HuH-7.5 (cell line): ENCODE measurements at regions not wholly inside any gene's neighbourhood (a gene's known extent, or its start where the extent isn't known, plus 50 kb on each side); places are given as distances from the start of the nearest gene placed in this dataset.

Experiments used
- DNase-seq: peaks from one replicate; pipeline ENCODE4 v3.0.0; 2011; ENCODE audit warnings: low spot score

DNA sequence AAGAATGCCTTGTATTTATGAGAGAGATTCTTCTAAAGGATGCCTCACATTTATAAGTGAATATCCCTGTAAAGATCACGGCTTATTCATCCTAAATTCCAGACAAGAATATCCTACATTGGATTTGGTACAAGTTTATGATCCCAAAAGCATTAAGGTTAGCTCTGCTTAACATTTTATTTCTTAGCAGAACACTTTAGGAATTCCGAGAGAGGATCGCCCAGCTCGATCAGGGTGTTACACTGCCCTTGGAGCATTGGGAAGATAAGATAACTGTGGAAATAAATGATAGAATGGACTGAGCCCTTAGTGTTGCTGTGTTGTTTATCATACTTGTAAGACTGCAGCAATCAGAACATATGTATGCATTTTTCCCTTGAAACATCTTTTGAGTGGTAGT lies 223.0 kb upstream of the CDIN1 start:
- DNase-seq, result no peak

DNA sequence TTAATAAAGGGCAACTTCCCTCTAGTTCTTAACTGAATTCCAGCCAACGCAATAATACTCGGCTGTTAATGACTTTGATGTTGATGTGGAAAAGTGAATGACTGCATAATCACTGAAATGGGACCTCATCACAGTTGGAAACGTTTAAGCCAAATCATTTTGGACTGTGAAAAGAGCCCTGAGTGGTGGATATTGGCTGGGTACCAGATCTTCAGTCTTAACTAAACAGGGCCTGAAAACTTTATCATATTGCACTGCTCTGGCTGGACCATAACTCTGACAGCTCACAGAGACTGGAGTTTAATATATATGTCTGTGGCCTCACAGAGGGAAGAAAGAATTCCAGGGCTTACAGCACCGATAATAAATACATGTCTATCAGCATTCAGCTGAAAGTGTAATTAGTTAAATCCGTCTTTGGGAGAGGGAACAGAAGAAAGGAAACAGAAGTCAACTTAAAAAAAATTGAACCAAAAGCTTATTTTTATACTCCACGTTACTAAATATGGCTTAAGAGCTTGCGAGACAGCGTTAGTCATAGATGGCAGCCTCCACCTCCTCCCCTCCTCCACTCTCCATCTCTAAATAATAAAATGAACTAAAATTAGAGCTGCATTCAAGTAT lies 222.3 kb upstream of the CDIN1 start:
- no peak for DNase-seq

DNA sequence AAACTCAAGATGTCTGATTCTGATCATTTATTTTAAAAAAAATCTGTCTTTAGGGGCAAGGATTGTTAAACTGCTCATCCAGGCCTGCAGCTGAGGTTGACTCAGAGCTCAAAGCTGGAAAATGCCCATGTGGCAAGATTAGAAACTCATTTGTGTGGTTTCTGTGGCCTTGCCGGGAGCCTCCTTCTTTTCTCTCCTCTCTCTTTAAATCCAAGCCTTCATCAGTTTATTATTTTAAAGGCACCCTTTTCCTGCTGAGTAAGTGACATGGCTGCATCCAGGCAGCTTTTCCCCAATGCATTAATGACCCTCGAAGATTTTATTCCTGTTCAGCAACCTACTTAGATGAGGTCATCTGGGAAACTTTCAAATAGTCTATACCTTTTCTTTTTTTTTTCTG lies 221.3 kb upstream of the CDIN1 start:
- no peak for DNase-seq

DNA sequence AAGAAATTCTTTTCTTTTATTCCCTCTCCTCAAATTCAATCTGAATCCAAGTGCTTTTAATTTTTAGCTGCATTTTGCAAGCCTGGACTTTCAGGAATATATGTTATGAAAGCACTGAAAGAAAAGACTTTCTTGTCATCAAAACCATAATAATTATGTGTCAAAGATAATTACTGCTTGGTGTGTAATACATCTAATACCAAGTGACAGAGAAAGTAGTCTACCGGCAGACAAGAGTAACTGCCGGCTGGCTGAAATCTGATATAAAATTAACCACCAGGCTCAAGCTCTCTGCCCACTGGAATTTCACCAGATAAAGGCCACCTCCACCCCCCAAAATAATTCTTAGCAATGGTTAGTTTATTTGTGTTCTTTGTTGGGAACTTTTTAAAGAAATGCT lies 220.9 kb upstream of the CDIN1 start:
- DNase-seq, result no peak

DNA sequence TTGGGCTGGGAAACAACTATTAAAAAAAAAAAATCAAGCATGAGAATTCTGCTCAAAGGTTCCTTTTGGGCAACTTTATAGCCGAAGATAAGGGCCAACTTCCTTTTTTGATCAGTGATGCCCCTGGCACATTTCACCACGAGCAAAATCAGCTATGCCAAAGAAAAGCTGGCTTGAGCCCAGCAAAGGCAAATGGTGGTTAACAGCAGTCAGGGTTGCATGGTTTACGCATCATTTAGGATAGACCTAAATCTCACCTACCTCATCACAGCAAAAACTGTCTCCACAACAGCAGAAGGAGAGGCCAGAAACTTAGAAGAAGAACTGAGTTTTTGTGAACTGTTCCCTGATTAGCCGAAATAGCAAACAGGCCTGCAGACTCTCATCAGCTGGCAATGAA lies 220.1 kb upstream of the CDIN1 start:
- no peak for DNase-seq

DNA sequence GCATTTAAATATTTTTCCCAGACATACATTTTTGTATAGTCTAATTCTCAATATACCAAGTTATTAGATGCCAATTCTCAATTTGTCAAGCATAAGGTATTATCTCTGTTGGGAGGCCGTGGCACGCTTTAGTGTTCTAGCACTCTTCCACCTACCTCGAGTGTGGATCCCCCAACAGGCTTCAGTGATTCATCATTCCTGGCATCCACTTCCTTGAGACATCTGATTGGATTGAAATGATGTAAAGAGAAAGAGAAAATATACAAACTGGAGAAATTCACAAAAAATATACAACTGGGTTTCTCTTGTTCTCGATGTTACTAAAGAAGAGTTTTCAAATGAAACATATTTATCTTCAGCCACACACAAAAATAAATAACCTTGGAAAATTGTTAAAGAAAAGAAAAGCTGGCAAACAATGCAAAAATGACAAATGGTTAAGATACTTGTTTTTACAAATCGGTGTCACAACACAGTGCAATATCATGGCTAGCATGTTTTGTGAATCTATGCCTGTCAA lies 218.0 kb upstream of the CDIN1 start:
- DNase-seq, result no peak

DNA sequence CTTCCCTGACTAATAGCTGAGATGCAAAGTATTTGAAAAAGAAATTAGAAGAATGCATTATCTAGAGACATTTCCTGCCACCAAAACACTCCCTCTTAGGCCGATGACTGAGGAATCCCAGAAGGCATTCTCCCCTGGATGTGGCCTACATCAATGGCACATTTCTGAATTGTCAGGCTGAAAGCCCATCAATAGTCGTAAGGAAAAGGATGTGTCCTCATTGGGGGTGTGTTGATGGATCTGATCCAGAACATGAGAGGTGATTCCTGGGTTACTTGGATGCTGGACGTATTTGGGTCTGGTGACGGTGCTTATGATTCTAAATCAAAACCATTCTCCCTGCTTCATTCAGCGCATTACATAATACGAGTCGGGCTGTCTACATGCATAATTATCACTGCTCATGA lies 216.9 kb upstream of the CDIN1 start:
- DNase-seq, result no peak

DNA sequence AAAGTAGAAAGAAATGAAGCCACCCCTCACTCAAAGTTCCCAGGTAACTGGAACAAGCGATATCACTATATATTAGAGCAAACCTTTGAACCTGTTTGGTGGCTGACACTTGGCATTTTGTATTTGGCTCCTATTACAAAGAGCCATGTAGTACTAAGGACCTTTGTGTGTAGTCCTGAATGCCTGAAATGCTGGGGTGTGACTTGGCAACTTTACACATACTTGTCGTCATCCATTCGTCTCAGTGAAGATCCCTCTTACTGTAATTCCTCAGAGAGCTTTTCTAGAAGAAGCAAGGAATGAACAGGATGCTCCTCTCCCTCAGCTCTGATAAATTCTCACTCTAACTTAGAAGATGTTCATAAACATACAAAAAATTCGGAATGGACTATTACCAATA lies 216.1 kb upstream of the CDIN1 start:
- DNase-seq, result no peak

DNA sequence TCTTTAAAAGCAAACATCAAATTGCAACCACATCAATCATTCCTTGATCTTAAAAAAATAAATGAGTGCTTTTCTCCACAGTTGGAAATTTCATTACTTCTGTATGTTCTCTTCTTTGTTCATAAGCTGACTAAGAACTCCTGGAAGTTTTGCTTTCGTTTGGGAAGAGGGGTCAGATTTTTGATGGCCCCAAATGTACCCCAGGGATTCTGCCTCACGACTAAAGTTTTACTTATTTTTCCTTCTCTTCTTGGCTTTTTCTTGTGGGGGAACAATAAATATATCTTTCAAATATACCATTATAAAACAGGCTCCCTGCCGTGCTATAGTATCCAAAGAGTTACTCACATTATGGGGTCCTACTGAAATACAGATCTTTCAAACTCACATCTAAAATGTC lies 215.0 kb upstream of the CDIN1 start:
- no peak for DNase-seq

DNA sequence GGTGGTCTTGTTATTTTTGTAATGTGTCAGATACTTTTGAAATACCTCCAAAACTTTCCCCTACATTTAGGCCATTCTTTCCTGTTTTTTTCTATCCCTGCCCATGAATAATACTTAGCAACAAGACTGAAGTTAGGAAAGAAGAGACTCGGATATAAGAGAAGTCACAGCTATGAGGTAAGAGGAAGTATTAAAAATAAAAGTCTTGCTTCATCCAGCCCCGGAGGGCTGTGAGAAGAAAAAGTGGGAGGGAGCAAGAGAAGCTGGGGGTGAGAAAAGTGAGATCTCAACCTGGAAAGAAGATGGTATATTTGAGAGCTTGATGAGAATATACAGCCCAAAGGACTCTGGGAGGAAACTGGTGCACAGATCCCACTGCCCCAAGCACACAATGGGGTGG lies 213.5 kb upstream of the CDIN1 start:
- DNase-seq, result no peak

DNA sequence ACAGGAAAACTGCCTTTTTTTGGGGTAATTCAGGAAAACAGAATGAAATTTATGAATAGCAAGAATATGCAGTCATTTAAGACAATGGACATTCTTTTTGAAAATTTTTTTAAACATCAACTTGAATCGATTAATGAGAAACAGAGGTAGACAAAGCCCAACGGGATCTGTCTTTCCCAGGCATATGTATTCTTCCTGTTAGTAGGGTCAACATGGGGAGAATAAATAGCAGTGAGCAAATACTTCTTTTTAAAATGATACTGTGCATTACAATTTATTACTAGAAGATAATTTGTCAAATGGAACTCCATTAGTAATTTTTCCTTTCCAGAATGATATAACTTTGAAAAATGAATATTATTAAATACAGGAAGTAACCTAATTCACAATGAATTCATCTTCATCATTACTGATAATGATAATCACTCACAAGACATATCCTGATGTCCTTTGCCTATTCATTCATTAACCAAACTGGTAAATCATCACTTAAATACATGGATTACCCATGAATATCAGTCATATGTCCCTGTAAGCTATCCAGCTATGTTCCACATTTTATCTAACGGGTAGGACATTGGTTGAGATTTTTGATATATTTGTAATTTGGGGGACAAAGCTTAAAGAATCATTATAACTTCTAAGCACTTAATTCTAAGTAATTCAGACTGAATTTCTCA lies 209.2 kb upstream of the CDIN1 start:
- no peak for DNase-seq

DNA sequence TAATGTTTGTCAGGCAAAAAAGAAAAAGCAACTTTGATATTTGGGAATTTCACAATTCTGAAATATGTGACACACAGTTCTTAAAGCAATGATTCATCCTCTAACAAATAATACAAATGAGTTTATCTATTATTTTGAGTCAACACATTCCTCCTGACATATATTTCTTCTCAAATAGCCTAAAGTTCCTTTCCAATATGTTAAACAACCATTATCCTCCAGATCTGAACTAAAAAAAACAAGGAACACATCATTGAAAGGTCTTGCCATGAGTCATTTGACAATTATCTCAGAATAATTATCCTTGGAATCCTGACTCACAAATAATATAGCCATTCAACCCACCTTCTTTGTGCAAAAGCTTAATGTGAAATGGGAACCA lies 208.7 kb upstream of the CDIN1 start:
- DNase-seq, result no peak

DNA sequence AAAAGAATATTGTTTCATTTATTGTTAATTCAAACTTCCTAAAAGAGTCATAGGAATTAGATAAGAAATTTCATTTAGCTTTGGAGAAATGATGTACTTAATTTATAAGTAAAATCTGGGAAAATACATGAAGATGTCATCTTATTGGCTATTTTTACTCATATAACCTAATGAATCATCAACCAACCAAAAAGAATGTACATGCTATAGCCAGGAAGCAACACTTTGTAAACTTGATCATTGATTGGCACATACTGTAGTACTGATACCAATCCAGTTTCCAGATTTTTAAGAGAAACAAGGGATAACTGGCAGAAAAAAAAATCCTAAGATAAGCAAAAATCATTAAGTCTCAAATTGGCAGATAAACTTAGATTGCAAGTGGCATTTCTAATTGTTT lies 207.9 kb upstream of the CDIN1 start:
- no peak for DNase-seq

DNA sequence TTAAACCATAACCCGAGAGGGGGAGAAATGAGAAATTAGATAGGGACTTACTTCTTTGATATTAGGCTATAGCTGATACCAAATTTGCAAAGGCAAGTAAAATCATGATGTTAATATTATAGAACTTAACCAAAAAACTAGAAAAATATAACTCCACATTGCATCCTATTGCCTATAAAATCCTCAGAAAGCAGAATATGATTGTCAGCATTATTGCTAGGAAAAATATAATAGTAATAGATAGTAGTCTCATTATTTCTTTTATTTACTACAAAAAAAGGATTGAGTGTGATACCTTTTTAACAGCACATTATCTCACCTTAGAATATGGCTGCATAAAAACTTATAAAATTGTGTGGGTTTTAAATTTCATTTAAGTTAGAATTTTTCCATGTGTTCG lies 206.5 kb upstream of the CDIN1 start:
- DNase-seq, result no peak

DNA sequence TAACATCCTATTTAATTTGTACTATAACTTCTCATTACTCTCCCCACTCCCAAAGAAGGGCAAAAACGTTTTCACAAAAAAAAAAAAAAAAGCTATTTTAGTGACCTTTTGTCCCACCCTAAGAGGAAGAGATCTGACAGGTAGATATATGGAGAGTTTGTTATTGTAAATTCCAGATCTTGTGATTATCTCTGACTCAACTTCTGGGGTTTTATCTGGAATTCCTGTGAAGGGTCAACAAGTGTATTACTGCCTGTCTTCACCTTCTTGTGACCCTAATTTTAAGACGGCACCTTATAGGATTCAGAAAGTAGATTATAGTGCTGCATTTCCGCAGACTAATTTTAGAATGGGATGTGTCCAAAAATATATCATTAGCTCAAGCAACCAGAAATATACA lies 205.9 kb upstream of the CDIN1 start:
- no peak for DNase-seq

DNA sequence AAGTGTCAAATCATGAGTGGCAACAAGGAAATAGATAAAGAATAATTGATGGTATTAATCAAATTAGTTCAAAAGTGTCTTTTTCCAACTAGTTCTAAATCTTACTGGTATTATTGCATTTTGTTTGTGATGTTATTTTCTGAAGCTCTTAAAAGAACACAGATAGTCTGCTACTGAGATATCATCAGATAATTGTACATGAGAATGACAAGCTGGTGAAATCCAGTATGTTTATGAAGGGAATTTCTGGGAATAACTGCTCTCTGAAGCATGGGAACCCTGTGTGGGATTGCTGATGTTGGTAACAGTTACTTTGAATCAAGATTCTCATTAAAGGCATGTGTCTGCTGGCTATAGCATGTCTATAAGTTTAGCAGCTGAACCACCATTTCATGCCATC lies 190.3 kb upstream of the CDIN1 start:
- no peak for DNase-seq

DNA sequence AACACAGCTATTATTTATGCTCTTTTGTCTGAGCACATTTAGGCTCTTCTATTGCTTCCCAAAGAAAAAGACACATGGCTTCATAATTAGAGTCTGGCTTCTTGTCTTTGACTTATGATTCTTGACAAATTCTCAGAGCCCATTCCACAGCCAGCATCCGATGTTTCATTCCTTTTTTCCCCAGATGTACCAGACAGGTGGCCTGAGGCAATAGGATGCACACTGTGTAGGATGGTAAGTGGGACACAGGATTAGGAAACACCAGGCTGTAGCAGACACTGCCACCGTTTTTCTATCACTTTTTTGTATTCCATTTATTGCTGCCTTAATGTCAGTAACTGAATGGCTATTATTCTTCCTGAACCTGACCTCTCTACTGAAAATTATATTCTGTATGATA lies 188.9 kb upstream of the CDIN1 start:
- DNase-seq, result no peak

DNA sequence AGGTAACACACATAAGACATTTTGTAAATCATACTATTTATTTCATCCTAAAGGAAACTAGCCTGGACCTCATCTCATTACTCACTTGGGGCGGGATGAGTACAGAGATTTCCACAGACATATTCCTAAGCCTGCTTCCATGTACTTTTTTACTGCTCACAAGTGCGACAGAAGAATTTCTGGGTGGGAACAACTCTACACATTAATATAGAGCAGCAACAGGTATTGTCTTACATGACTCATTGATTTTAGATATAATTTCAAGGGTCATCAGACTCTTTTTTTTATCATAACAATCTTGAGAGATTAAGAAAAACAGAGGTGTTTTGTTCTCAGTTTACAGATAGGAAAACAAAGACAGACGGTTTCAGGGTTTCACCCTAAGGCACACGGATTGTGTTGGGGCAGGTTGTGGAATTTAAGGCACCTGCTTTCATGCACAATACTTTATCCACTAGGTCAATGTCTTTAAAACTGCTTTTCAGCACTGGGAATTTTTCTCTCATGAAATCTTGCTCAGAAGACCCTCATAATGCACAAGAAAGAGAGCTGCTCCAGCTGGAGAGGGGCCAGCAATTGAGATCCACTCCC lies 186.7 kb upstream of the CDIN1 start:
- DNase-seq, result no peak

DNA sequence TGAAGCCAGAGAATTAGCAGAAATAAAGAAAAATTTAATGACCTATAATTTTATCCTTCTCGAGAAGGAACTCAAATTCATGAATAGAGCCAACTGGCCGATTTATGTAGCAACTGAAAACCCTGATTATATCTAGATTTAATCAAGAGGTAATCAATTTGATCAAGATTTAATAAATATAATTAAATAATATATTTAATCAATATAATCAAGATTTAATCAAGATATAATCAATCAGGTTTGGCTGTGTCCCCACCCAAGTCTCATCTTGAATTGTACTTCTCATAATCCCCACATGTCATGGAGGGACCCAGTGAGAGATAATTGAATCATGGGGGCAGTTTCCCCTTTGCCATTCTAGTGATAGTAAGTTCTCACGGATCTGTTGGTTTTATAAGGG lies 181.2 kb upstream of the CDIN1 start:
- DNase-seq, result no peak

DNA sequence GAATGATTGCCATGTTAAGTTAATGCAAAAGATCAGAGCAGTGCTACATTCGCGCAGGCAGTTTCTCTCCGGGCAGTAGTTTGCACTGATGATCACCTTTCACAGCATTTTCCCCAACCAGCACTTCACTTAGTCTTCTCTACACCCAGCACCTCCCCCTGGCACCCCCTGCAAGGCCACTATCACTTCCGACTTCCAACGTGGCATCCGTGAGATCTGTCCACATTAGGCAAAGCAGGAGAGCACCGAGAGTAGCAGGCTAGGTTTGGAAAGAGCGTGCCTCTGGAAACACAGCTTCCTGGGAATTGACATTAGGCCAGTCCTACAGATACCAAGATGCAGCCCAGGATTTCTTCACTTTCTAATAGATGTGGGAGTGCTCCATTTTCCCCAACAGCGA lies 180.2 kb upstream of the CDIN1 start:
- DNase-seq, result no peak

DNA sequence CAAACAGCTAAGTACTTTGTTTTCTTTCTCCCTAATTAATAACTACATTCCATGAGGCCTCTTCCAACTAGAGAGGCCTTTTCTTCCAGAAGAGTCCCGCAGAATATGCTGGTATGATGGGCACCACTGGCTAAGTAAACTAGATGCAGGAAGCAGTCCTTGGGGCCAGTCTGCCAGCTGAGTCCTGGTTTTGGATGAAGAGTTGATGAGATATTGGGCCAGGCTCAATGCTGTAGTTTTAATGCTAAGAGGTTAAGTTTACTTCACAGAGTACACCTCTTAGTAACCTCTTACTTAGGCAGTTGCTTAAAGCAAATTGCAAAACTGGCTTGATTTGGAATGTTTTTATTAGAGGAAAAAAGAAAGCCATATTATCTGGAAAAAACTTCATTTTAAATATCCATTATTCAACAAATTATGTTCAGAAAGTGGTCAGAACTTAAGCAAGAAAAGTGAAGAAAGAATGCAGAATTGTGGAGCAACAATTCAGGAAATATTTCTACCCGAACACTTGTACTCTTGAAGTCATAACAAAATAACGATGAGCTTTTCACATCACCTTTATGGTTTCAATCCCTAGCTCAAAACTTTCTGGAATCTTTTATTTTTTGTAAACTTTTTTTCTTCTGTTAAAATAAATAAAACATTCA lies 178.4 kb upstream of the CDIN1 start:
- DNase-seq, result no peak

DNA sequence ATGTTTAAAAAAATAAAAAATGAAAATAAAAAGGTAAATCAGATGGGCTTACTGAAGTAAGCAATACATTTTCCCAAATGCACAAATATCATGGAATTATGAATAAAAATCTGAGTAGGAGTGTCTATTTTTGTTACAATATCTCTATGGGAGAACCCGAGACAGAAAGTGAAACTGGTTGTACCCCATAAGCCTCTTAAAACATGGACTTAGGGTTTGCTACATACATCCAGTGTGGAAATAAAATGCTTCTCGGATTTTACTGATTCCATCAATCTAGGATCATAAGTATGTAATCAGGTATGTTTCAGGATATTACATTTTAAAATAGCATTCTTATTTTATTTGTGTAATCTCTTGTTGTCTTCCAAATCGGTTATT lies 177.8 kb upstream of the CDIN1 start:
- DNase-seq, result no peak

DNA sequence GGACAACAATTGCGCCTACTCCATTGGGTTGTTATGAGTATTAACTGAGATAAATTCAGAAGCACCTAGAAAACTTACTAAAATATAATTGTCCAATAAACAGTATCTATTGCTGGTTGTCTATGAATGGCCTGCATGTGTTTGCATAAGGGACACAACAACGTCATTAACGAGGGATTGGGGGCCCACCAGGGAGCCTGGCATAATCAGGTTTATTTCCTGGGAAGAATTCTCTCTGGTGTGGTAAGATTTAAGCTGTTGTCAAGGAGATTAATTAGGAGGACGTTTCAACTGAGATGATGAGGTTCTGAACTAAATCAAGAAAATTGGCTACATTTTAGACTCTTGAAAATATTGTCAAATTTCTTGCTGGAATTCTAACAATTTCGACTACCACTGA lies 176.1 kb upstream of the CDIN1 start:
- DNase-seq, result no peak
